ENCODE measurements at regions not wholly inside any gene's neighbourhood (a gene's known extent, or its start where the extent isn't known, plus 50 kb on each side); places are given as distances from the start of the nearest gene placed in this dataset.

DNA sequence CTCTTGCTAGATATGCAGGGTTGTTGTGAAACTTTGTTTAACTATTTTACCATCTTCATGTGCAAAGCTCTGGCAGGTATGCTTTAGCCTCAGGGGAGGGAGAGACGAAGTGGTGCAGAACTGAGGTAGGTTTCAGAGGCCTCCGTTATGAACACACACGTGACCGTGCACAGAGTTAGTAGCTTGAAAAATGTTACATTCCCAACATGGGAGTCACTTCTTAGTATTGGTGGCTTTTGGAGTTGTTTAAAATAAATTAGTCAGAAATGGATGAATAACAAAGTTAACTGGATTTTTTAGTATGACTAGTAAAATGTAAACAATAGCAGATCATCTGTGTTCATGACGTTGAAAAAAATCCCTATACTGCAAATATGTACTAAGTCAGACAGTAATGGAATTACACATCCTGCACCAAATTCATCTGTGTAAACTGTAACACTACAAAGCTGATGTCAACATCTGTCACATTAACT, 279.6 kb downstream of the KLF13 start:
- Histone ChIP-seq H3K9me3 (ENCODE audit: low read depth) (no peaks in the 10 kb centered on the region), H3K4me1 (ENCODE audit: insufficient read depth) (peaks cover 16% of the 10 kb centered on the region), H3K4me3 (no peak overlapping the region), H4K20me1 (ENCODE audit: insufficient read depth, poor library complexity, severe bottlenecking) (no peaks in the 10 kb centered on the region), H3K79me2 (no peaks in the 10 kb centered on the region), H3K27me3 (no peaks in the 10 kb centered on the region), H3K9me2 (replicated peaks; ENCODE audit: insufficient read depth) (no peaks in the 10 kb centered on the region), H3K27ac (peak overlapping the region; percentile 38), H3K36me3 (replicated peaks; ENCODE audit: insufficient read depth, low read depth) (no peaks in the 10 kb centered on the region), H3K4me2 (no peak overlapping the region), H2AFZ (no peak overlapping the region)
- TF ChIP-seq EZH2 (IDR thresholded peaks at IDR 0.05; ENCODE audit: borderline replicate concordance) (no peak), EZH2phosphoT487 (IDR thresholded peaks at IDR 0.05; ENCODE audit: low read depth, severe bottlenecking, unreplicated experiment) (no peak)
- TF ChIP-seq, protein P1, sequence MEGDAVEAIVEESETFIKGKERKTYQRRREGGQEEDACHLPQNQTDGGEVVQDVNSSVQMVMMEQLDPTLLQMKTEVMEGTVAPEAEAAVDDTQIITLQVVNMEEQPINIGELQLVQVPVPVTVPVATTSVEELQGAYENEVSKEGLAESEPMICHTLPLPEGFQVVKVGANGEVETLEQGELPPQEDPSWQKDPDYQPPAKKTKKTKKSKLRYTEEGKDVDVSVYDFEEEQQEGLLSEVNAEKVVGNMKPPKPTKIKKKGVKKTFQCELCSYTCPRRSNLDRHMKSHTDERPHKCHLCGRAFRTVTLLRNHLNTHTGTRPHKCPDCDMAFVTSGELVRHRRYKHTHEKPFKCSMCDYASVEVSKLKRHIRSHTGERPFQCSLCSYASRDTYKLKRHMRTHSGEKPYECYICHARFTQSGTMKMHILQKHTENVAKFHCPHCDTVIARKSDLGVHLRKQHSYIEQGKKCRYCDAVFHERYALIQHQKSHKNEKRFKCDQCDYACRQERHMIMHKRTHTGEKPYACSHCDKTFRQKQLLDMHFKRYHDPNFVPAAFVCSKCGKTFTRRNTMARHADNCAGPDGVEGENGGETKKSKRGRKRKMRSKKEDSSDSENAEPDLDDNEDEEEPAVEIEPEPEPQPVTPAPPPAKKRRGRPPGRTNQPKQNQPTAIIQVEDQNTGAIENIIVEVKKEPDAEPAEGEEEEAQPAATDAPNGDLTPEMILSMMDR (IDR thresholded peaks at IDR 0.05; ENCODE audit: poor library complexity), result no peak
- DNase-seq (ENCODE audit: low spot score), result no peak
- WGBS (ENCODE audit: low lambda C conversion rate, missing lambda C conversion rate), result 57% methylated on average over 5 of the region's 5 CpGs

DNA sequence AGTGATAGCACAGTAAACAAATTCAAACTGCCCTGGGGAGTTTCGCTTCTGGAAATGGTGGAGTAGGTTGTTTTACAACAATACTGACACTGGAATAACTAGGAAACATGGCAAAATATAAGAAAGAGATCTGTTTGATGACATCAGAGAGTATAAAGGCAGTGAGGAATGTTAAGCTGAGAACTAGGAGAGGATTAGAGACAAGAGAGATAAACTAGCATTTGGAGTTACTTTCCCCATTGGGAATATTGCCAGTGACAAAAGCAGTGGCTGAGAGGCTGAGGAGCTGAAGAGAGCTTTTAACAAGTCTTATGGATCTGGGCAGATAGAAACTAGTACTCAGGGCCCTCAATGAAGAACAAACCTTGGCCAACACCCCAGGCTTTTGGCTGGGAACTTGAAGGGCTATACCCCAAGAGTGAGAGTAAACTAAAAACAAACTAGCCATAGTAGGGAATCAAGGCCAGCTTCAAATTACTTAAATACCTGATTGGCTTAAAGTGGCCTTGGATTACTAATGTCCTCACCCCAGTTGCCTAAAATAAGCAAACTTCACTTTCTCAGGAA, 280.4 kb downstream of the KLF13 start:
- no peak overlapping the region for H3K4me3 ChIP-seq
- H3K27me3 ChIP-seq, result no peaks in the 10 kb centered on the region
- H3K9me3 ChIP-seq (ENCODE audit: low read depth), result no peaks in the 10 kb centered on the region
- H3K9me2 ChIP-seq (replicated peaks; ENCODE audit: insufficient read depth), result no peaks in the 10 kb centered on the region
- peaks cover 16% of the 10 kb centered on the region for H3K4me1 ChIP-seq (ENCODE audit: insufficient read depth)
- no peaks in the 10 kb centered on the region for H3K79me2 ChIP-seq
- TF ChIP-seq, protein P1 (IDR thresholded peaks at IDR 0.05; ENCODE audit: poor library complexity), result no peak
- no peak for TF ChIP-seq EZH2phosphoT487 (IDR thresholded peaks at IDR 0.05; ENCODE audit: low read depth, severe bottlenecking, unreplicated experiment)
- TF ChIP-seq EZH2 (IDR thresholded peaks at IDR 0.05; ENCODE audit: borderline replicate concordance), result no peak
- H3K36me3 ChIP-seq (replicated peaks; ENCODE audit: insufficient read depth, low read depth), result no peaks in the 10 kb centered on the region
- peak overlapping the region; percentile 38 for H3K27ac ChIP-seq
- DNase-seq (ENCODE audit: low spot score), result no peak
- H2AFZ ChIP-seq, result no peak overlapping the region
- WGBS (ENCODE audit: low lambda C conversion rate, missing lambda C conversion rate), result 92% methylated on average over 1 of the region's 1 CpG
- H4K20me1 ChIP-seq (ENCODE audit: insufficient read depth, poor library complexity, severe bottlenecking), result no peaks in the 10 kb centered on the region
- no peak overlapping the region for H3K4me2 ChIP-seq

DNA sequence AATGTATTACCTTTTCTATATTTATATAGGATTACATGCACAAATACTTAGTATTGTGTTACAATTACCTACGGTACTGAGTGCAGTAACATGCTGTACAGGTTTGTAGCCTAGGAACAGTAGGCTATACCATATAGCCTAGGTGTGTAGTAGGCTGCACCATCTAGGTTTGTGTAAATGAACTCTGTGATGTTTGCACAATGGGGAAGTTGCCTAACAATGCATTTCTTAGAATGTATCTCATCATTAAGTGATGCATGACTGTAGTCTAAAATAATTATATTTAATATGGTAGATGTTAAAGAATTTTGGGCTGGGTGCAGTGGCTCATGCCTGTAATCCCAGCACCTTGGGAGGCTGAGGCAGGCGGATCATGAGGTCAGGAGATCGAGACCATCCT, 281.0 kb downstream of the KLF13 start:
- Histone ChIP-seq H3K36me3 (replicated peaks; ENCODE audit: insufficient read depth, low read depth) (no peaks in the 10 kb centered on the region), H3K4me1 (ENCODE audit: insufficient read depth) (peaks cover 16% of the 10 kb centered on the region), H3K79me2 (no peaks in the 10 kb centered on the region), H3K27me3 (no peaks in the 10 kb centered on the region), H4K20me1 (ENCODE audit: insufficient read depth, poor library complexity, severe bottlenecking) (no peaks in the 10 kb centered on the region), H3K4me3 (no peak overlapping the region), H3K9me2 (replicated peaks; ENCODE audit: insufficient read depth) (no peaks in the 10 kb centered on the region), H3K4me2 (no peak overlapping the region), H3K9me3 (ENCODE audit: low read depth) (no peaks in the 10 kb centered on the region), H3K27ac (no peak overlapping the region), H2AFZ (no peak overlapping the region)
- TF ChIP-seq EZH2 (IDR thresholded peaks at IDR 0.05; ENCODE audit: borderline replicate concordance) (no peak), EZH2phosphoT487 (IDR thresholded peaks at IDR 0.05; ENCODE audit: low read depth, severe bottlenecking, unreplicated experiment) (no peak)
- TF ChIP-seq, protein P1 (IDR thresholded peaks at IDR 0.05; ENCODE audit: poor library complexity), result no peak
- 90% methylated on average over 3 of the region's 3 CpGs for WGBS (ENCODE audit: low lambda C conversion rate, missing lambda C conversion rate)
- DNase-seq (ENCODE audit: low spot score), result no peak

Measured in hepatocyte (in vitro differentiated cells).